ENCODE measurements at regions not wholly inside any gene's neighbourhood (a gene's known extent, or its start where the extent isn't known, plus 50 kb on each side); places are given as distances from the start of the nearest gene placed in this dataset.
"Not testable (repeated sequence)": the region's sequence is repeated elsewhere in the genome, so short reads cannot be mapped to it uniquely, and the experiment has no call there.

- Histone ChIP-seq H3K4me1 (ENCODE audit: insufficient read depth, low read length) (no peaks in the 10 kb centered on the region), H3K79me2 (ENCODE audit: insufficient read depth, low read length) (no peaks in the 10 kb centered on the region), H3K27me3 (ENCODE audit: control insufficient read depth in 1 of 2, insufficient read depth in 2 of 2, low read length in 2 of 2) (no peaks in the 10 kb centered on the region), H3K27ac (ENCODE audit: extremely low read length, insufficient read depth, low read length) (no peak overlapping the region), H3K4me2 (ENCODE audit: low read depth, low read length) (no peak overlapping the region), H3K36me3 (replicated peaks in 1 of 2; ENCODE audit: control insufficient read depth in 1 of 2, insufficient read depth in 2 of 2, low read length in 2 of 2) (no peaks in the 10 kb centered on the region), H3K9me3 (ENCODE audit: low read length) (no peaks in the 10 kb centered on the region), H4K20me1 (ENCODE audit: insufficient read depth, low read length) (no peaks in the 10 kb centered on the region), H3K9ac (ENCODE audit: insufficient read depth, low read depth, low read length) (no peak overlapping the region), H2AFZ (ENCODE audit: low read length) (no peak overlapping the region), H3K4me3 (replicated peaks in 1 of 3; ENCODE audit: insufficient read depth in 1 of 3, low read depth in 2 of 3, low read length in 3 of 3) (no peak overlapping the region)
- in situ Hi-C loops (cut with HindIII; ENCODE audit: extremely low pct_ligation_motif_present, low pct_unique_long_range_greater_than_20kb), result no loop called here
- intact Hi-C loops (cut with micrococcal nuclease; ENCODE audit: unreplicated experiment), result no loop called here
- DNase-seq (ENCODE audit: low spot score) (no peak), ATAC-seq (no peak), FAIRE-seq (no peak)
- no TSS peak for BruUV-seq (replicated peaks)
- ChIA-PET CTCF (ENCODE audit: low intra/inter-chr PET ratio, low total read pairs) (no interaction called here), POLR2A (no interaction called here)
- TF ChIP-seq GABPA (IDR thresholded peaks at IDR 0.05; ENCODE audit: low read depth, low read length) (no peak), GABPA (CRISPR knock-in tag; IDR thresholded peaks at IDR 0.05; ENCODE audit: low read depth) (no peak), ZBTB8A (CRISPR knock-in tag; IDR thresholded peaks at IDR 0.05; ENCODE audit: borderline replicate concordance, low read depth) (no peak), ZC3H13 (CRISPR knock-in tag; IDR thresholded peaks at IDR 0.05) (no peak), ZSCAN12 (CRISPR knock-in tag; IDR thresholded peaks at IDR 0.05) (no peak), ZBTB21 (CRISPR knock-in tag; IDR thresholded peaks at IDR 0.05) (no peak), ZNF672 (CRISPR knock-in tag; IDR thresholded peaks at IDR 0.05) (no peak), PATZ1 (CRISPR knock-in tag; IDR thresholded peaks at IDR 0.05) (no peak), ZNF260 (CRISPR knock-in tag; IDR thresholded peaks at IDR 0.05; ENCODE audit: borderline replicate concordance, low read depth) (no peak), NBN (conservative IDR thresholded peaks at IDR 0.05) (no peak), LRRFIP1 (CRISPR knock-in tag; conservative IDR thresholded peaks at IDR 0.05) (no peak), CBX5 (CRISPR knock-in tag; IDR thresholded peaks at IDR 0.05; ENCODE audit: borderline replicate concordance) (no peak), ZNF614 (CRISPR knock-in tag; IDR thresholded peaks at IDR 0.05; ENCODE audit: borderline replicate concordance) (no peak), TOE1 (CRISPR knock-in tag; IDR thresholded peaks at IDR 0.05) (no peak), PHF21A (CRISPR knock-in tag; IDR thresholded peaks at IDR 0.05) (no peak), KLF13 (CRISPR knock-in tag; IDR thresholded peaks at IDR 0.05) (no peak), HDAC2 (CRISPR knock-in tag; IDR thresholded peaks at IDR 0.05) (no peak), PCBP1 (IDR thresholded peaks at IDR 0.05; ENCODE audit: borderline replicate concordance, low read depth, low read length) (no peak), NFIB (CRISPR knock-in tag; IDR thresholded peaks at IDR 0.05; ENCODE audit: borderline replicate concordance) (no peak), ZNF12 (CRISPR knock-in tag; IDR thresholded peaks at IDR 0.05) (no peak)
Observed at GRCh38 chr11:81286550-81286949, 1447.1 kb downstream of the FAM181B start.

GRCh38 chr11:81280228-81280627 lies 1453.4 kb downstream of the FAM181B start:
- H3K79me2 ChIP-seq (ENCODE audit: insufficient read depth, low read length); DNase-seq (ENCODE audit: low spot score); ATAC-seq; H3K9me3 ChIP-seq (ENCODE audit: low read length); H2AFZ ChIP-seq (ENCODE audit: low read length); H3K27ac ChIP-seq (ENCODE audit: extremely low read length, insufficient read depth, low read length); CTCF ChIA-PET (ENCODE audit: low intra/inter-chr PET ratio, low total read pairs); H3K9ac ChIP-seq (ENCODE audit: insufficient read depth, low read depth, low read length); H3K27me3 ChIP-seq (ENCODE audit: control insufficient read depth in 1 of 2, insufficient read depth in 2 of 2, low read length in 2 of 2); BruUV-seq (replicated peaks); H3K4me1 ChIP-seq (ENCODE audit: insufficient read depth, low read length); H4K20me1 ChIP-seq (ENCODE audit: insufficient read depth, low read length); FAIRE-seq; H3K4me3 ChIP-seq (replicated peaks in 1 of 3; ENCODE audit: insufficient read depth in 1 of 3, low read depth in 2 of 3, low read length in 3 of 3); POLR2A ChIA-PET; in situ Hi-C loops (cut with HindIII; ENCODE audit: extremely low pct_ligation_motif_present, low pct_unique_long_range_greater_than_20kb); H3K36me3 ChIP-seq (replicated peaks in 1 of 2; ENCODE audit: control insufficient read depth in 1 of 2, insufficient read depth in 2 of 2, low read length in 2 of 2); H3K4me2 ChIP-seq (ENCODE audit: low read depth, low read length); intact Hi-C loops (cut with micrococcal nuclease; ENCODE audit: unreplicated experiment): not testable (repeated sequence)
- WGBS (ENCODE audit: low lambda C conversion rate), result 0% methylated on average over 1 of the region's 1 CpG
